Fibroblast of skin of left quadriceps (primary cell): ENCODE measurements at regions not wholly inside any gene's neighbourhood (a gene's known extent, or its start where the extent isn't known, plus 50 kb on each side); places are given as distances from the start of the nearest gene placed in this dataset.
"Not testable (repeated sequence)": the region's sequence is repeated elsewhere in the genome, so short reads cannot be mapped to it uniquely, and the experiment has no call there.

Experiments
- DNase-seq, 2 experiments: peaks; one replicate each; pipeline ENCODE4 v3.0.0-alpha.2; 2013; ENCODE audit warnings: low read depth in 2 of 2

DNA sequence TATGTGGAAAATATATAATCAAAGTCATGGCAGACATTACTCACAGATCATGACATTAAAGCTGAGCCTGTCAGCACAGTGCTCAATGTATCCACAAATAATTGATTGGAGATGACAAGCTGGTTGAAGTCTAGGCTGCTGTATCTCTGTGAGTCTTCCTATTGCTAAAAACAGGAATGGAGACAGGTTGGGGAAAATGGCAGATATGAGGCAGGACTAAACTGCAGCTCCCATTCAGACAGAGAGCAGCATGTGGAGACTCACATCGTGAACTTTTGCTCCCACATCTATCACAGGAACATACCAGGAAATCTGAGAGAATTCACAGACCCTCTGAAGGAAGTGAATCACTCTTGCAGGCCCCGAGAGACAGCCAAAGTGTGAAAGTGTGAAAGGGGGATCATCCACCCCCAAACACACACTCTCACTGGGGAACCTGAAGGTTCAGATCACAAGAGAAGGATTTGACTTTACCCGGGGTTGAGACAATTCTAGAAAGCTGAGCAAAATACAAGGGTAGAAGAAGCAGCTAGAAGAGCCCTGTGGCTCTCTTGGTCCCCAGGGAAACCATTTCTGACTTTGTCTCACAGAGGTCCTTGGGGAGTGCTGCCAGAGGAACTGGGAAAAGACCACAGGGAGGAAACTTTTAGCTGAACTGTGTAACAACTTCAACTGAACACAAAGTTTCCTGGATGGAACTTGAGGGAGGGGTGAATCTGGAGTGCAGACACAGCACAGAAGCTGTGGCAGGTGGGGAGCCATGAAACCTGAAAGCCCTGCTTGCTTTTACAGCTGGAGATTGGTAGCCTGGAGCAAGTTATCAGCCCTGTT is 173.4 kb downstream of the S1PR1 start:
- no peak for DNase-seq

DNA sequence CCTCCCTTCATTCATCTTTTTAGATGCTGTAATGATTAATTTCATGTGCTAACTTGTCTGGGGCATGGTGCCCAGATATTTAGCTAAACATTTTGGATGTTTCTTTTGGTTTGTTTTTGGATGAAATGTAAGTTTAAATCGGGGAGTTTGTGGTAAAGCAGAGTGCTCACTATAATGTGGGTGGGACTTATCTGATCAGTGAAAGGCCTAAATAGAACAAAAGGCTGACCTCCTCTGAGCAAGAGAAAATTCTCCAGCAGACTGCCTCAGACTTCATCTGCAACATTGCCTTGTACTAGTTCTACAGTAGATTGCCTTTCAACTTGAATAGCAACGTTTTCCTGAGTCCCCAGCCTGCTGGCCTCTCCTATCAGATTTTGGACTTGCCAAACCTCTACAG is 183.6 kb downstream of the S1PR1 start:
- no peak for DNase-seq

DNA sequence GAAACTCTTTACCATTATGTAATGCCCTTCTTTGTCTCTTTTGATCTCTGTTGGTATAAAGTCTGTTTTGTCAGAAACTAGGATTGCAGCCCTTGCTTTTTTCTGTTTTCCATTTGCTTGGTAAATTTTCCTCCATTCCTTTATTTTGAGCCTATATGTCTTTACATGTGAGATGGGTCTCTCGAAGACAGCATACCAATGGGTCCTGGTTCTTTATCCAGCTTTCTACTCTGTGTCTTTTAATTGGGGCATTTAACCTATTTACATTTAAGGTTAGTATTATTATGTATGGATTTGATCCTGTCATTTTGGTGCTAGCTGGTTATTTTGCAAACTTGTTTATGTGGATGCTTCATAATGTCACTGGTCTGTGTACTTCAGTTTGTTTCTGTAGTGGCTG is 191.3 kb downstream of the S1PR1 start:
- not testable (repeated sequence) for DNase-seq

DNA sequence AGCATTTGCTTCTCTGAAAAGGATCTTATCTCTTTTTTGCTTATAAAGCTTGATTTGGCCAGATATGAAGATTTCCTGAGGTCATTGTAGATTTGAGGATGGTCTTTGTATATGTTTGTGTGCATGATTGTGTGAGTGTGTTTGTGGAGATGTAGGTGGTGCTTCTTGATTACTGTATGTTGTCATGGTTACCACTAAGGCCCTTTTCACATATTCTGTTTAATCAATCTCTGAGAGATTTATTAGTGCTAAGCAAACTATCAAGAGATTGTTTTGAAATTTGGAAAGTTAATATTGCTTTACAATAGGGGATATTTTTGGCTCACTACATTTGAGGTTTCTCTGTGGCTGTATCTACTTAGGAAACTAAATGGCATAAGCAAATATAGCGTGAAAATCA is 191.7 kb downstream of the S1PR1 start:
- DNase-seq, result no peak

DNA sequence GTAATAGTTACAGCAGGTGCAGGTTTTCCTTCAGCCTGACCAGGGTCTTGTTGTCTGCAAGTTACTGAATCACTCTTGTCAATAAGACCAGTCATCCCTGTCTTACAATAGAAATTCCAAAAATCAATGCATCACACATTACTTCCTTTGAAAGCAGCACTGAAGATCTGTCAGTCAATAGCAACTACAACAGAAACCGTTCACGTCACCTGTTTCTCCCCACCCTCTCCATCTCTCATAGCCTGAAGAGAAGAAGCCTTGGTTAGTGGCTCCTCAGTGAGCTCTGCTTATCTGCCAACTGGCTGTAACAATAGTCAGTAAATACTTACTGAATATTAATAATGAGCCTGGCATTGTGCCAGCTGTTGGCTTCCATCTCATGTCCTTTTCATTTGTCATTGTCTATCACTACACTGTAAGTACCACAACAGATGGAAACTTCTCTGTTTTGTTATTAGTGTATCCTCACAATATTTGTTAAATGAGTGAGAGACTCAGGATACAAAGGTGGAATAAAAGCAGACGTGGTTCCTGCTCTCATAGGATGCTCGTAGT is 195.2 kb downstream of the S1PR1 start:
- no peak for DNase-seq

DNA sequence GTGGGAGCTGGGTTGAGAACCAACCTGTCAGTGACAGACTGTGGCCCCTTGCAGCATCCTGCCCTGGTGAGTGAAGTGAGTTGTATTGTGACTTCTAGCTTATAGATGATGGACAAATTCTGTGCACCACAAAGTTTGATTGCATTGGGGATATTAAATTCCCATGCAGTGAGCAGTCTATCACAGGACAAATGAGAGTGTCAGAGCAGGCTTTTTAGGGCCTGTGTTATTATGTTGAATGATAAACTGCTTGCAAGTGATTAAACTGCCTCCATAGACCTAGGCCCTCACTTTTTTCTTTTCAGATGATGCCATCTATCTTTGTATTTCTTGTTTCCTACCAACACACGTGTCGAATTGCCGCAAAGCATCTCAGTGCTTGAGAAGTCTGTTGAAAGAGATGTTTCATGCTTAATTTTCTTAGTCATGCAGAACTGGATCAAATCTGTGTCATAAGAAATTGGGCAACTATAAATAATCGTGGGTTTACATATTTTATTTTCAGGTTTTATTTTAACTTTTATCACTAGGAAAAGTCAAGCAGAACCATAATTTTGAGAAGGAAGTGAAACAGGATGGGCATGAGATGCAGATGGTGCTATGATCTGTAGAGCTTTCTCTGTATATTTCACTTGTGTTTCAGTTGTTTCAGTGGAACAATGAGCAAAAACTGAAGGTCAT is 199.2 kb downstream of the S1PR1 start:
- DNase-seq, result no peak

DNA sequence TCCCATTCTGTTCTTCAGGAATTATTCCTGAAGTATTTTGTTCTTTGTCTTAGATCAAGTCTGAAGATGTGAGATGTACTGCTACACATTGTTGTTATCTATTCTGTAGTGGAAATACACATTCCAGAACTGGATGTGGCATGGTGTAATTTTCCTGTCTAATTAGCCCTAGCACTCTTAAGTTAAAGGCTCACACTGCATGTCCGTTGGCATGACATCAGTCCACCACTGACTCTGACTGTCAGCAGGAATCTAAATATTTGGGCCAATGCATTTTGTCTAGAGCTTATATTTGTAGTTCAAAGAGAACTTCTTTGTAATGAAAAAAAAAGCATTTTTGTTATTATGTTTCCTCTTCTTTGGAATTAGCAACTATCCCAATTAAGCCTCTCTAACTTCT is 201.0 kb downstream of the S1PR1 start:
- no peak for DNase-seq

DNA sequence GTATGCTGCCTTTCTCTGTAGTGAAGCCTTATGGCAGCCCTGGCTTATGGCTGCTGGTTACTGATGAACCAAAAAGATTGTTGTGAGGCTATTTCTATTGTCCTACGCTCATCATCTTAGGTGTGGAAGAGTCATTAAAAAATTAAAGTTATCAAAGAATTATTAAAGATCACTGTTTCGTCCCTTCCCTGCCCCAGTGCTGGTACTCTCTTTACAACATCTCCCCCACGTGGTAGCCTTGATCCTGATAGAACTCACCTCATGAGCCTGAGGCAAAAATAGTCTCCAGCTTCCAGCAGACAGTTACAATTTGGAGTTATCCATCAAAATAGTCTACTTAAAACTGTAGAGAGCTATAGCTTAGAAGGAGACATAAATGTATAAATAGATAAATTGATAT is 201.5 kb downstream of the S1PR1 start:
- DNase-seq, result no peak

DNA sequence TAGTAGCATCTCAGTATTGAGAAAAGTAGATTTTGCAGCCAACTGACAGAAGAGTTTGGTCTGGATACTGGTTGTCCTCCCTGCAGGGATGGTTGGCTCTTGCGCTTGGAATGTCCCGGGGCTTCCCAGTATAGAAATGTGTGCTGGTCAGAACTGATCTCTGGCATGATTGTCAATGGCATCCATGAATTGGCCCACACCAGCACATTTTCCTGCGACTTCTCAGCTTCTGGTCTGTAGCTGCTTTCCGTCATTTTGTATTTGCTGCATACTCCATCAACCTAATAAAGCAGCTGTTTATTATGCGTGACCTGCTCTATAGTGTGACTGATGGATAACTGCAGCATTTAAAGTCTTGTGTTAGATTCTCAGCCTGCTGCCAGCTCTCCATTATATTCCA is 203.7 kb downstream of the S1PR1 start:
- DNase-seq, result no peak

DNA sequence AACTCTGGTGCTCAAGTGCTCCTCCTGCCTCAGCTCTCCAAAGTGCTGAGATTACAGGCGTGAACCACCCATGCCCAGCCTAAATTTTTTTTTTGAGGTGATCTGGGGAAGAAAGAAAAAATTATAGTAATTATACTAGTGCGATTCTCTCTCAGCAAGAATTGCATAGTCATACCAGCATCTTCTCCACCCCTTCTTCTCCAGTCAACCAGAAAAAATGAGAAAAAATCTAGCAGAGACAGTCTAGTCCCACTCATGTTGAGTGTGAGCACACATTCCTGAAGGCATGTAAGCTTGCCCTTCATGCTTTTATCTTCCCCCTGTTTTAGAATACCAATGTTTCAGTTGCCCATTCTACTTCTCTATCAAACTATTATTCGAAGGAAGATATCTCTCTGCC is 207.6 kb downstream of the S1PR1 start:
- DNase-seq, result no peak

DNA sequence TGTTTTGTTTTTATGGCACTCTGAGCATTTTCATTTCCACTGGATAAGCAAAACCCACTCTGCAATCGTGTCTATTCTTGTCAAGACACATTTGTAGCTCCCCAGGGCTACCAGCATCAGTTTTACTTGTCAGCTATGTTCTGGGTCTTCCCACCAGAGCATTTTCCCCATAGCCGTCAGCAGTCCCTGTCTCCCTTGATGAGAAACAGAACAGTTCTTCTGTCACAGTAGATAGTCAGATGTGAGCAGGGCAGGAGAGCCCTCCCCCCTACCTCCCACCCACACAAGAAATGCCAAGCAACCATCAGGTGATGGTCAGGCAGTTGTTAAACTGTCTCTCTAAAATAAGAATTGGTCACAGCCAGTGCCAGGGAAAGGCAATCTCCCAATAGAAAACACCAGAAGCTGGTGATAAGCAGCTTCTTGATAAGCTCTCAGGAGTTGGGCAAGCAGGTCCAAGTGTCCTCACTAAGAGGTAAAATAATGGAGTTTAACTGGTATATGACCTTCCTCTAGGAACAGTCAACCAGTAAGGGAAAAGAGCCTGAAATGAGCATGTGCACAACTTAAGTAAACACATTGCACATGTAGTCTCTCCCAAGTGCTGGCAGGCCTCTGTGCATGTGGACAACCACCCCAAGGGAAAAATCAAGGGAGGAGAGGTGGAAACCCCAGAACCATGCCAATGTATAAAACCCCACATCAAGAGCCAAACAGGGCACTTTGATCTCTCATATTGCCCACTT is 208.2 kb downstream of the S1PR1 start:
- no peak for DNase-seq

DNA sequence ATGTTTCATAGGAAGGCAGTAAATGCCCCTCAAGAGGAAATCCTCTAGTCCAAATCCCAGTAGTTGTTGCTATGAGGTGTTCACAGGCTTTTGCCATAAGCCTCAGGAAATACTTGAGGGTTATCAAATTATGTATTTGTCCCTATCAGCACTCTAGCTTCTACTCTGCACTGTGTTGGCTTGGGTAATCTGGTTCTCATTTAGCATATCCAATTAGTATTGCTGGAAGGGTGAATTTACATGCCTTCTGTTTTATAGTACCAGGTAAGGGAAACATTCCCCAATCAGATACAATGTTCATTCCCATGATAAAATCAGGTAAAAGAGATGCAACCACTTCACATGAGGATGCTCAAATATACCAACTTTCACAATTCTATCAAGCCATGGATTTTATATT is 211.2 kb downstream of the S1PR1 start:
- no peak for DNase-seq

DNA sequence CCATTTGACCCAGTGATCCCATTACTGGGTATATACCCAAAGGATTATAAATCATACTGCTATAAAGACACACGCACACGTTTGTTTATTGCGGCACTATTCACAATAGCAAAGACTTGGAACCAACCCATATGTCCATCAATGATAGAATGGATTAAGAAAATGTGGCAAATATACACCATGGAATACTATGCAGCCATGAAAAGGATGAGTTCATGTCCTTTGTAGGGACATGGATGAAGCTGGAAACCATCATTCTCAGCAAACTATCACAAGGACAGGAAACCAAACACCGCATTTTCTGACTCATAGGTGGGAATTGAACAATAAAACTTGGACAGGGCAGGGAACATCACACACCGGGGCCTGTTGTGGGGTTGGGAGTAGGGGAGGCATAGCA is 213.9 kb downstream of the S1PR1 start:
- DNase-seq, result not testable (repeated sequence)

DNA sequence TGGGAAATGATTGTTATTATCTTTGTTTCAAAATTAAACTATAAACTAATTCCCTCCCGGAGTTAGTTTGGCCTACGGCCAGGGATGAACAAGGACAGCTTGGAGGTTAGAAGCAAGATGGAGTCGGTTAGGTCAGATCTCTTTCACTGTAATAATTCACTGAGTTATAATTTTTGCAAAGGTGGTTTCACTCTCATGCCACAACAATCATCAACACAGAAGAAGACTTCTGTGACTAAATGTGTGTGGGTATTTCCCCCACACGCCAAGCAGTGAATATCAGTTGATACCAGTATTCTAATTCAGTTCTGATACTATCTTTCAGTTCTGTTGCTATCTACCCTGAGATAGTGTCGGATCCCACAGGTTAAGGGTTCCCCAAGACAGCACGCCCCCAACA is 215.1 kb downstream of the S1PR1 start:
- no peak for DNase-seq

DNA sequence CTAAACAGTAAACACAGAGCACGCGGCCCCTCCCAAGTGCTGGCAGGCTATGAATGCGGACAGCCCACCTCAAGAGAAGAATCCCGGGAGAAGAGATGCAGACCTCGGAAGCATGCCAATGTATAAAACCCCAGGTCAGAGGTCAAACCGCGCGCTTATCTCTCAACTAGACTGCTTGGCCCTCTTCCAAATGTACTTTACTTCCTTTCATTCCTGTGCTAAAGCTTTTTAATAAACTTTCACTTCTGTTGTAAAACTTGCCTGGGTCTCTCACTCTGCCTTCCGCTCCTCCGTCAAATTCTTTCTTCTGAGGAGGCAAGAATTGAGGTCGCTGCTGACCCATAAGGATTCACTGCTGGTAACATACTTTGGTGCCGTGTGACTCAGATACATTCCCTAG is 216.0 kb downstream of the S1PR1 start:
- DNase-seq, result no peak

DNA sequence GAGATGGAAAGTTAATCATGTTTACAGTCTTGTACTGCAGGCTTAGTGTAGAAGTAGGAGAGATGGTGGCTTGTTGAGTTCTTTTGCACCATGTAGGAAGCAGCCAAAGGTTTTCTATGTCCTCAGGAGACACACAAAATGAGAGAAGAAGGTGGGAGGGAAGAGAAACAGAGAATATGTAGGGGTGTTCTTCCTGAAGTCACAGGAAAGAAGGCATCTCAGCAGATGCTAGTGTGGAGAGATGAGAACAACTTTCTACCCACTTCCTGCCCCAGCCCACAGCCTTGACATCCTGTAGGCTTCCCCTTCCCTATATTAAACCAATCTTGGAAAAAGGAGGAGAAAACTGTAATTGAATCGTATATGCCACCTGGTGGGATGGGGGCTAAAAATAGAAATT is 217.0 kb downstream of the S1PR1 start:
- no peak for DNase-seq

DNA sequence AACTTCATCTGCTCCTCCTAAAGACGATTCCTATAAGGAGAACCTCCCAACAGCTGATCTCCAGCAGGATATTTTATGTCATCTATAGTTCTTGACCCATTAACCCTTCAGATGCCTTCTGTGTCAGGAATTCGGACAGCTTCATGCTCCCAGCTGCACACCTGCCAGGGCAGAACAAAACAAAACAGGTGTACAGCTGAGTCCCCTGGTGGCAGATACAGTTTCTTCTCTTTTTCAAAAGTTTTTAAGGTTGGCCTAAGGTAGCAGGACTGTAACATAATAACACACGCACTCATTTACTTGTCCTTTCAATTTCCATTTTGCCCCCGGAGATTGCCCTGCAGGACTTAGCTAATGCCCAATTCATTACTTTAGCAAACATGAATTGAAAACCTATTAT is 218.3 kb downstream of the S1PR1 start:
- DNase-seq, result no peak

DNA sequence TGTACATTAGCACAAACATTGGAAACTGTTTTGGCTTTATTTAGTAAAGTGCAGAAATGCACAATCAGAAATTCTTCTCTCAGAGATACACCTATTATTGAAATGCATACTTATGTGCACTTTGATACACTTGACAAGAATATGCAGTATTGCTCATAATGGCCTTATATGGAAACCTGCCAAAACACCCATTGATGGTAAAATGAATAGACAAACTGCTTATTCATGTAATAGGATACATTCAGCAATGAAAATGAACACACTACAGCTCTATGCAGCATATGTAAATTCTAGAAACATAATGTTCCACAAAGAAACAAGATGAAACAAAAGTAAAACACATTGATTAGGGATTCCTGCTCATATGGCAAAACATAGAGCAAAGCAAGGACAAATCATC is 223.9 kb downstream of the S1PR1 start:
- DNase-seq, result no peak

DNA sequence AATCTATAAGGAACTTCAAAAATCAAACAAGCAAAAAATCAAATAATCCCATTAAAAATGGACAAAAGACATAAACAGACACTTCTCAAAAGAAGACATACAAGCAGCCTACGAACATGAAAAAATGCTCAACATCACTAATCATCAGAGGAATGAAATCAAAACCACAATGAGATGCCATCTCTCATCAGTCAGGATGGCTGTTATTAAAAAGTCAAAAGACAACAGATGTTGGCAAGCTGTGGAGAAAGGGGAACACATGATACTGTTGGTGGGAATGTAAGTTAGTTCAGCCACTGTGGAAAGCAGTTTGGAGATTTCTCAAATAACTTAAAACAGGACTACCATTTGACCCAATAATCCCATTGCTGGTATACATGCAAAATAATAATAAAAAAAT is 226.4 kb downstream of the S1PR1 start:
- peak; percentile 9 to 20 for DNase-seq

DNA sequence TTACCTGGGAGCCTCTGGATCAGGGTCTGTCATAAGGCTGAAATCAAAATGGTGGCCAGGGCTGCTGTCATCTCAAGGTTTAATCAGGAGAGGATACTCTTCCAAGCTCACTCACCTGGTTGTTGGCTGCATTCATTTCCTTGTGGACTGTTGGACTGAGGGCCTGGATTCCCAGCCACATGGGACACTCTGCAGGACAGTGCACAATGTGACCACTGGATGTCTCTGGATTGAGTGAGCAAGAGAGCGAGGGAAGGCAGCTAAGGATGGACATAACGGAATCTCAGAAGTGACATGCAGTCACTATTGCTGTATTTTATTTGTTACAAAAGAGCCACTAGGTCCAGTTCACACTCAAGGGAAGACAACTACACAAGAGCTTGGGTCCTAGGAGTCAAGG is 229.1 kb downstream of the S1PR1 start:
- no peak for DNase-seq

DNA sequence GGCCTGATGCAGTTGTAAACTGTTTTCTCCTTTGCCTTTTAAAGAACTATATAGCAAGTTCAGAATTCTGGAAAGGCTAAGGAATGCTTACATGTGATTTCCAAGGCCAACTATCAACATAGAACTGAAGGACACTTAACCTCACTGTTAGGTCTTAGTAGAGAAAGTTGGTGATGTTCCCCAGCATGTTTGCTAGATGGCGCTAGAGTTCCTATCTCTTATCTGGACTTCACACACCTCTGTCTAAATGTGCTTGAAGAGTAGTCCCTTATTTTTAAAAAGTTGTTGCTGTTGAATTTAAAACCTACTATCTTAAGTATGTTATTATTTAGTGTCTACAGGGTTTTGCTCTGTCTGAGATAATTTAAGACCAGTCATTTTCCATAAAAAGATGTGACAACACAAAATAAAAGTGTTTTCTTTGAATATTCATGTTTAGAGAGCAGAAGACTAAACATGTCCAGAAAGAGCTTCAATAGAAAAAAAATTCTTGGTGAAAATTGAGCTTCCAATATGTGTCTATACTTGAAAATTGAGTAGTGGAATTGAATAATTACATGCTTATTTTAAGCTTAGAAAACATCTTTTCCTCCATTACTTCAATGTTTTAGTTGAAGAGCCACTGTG is 237.3 kb downstream of the S1PR1 start:
- DNase-seq, result no peak

DNA sequence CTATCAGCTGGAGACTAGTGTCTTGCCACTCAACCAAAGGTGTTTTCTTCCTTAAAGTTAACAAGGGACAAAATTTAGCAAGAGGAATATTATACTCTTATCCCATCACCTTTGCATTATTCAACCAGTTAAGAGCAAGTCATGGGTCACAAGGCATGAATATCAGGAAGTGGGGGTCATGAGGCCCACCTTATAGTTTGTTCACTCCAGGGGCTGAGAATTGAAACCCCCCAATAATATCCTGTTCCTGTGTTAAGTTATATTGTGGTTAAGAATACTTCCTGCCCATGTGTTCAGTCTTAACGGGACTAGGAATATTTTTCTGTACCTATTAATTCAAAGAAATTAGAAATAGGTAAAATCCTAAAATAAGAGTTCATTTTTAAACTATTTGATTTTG is 239.7 kb downstream of the S1PR1 start:
- DNase-seq, result no peak
